Inflammatory macrophage treated with lipopolysaccharide for 4 hours (primary cell): ENCODE measurements at regions not wholly inside any gene's neighbourhood (a gene's known extent, or its start where the extent isn't known, plus 50 kb on each side); places are given as distances from the start of the nearest gene placed in this dataset.
"Not testable (repeated sequence)": the region's sequence is repeated elsewhere in the genome, so short reads cannot be mapped to it uniquely, and the experiment has no call there.

ENCODE experiments used
- DNase-seq: peaks from one replicate; pipeline ENCODE4 v3.0.0-alpha.2; 2020

DNA sequence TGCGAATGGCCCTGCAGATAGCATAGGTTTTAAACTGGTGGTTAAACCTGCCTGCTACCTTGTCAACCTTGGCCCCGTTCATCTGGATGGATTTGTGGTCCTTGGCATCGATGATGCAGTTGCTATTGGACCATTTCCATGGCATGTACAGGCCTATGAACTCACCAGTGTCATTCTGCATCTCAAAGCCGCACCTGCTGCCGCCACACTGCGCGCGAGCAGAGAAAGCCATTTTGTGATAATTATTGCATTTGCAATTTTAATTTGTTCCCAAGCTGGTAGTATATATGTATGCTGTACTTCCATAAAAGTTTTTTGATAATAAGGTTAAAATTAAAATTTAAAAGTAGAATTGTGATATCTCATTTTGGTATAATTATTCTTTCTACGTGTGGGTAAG lies 94.8 kb upstream of the UXS1 start:
- no peak for DNase-seq

DNA sequence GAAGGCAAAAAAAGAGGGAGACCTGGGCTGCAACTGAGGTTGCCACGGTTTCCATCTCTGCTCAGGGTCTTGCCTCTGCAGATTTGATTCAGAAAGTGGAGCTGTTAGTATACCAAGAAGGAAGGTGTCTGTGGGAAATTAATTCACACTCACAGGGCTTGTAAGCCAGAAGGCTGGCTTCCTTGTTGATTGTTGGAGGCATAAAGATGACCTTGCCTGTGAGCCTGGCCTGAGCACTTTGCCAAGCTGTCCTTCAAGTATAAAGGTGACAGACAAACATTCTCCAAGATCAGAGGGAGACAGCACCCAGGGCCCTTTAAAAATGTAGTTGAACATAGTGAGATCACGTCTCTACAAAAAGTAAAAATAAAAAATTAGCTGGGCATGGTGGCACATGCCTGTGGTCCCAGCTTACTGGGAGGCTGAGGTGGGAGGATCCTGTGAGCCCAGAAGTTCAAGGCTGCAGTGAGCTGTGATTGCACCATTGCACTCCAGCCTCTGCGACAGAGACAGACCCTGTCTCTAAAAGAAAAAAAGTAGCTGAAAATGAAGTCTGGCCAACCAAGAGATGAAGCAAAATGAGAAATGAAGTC lies 91.2 kb upstream of the UXS1 start:
- DNase-seq = no peak

DNA sequence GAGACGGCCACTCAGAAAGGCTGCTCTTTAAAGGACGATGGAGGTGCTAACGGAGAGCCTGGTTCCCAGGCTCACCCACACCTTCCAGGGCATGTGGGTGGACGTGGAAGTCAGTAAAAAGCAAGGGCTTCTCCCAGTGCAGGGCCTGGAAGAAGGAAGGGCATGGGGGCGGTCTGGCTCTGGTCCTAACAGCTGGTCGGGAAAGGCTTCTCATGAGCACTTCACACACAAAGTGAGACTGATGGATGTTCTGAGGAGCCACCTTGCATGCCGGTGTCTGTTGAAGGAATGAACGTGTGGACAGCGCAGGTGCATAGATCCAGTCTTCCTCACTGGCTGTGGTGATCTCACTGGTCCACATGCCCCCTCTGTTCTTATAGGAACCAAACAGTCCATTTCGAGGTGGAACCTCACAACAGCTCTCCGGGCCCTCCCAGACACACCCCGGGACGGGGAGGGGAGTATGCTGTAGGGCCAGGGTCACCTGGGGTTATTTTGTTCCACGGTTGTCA lies 90.6 kb upstream of the UXS1 start:
- no peak for DNase-seq

DNA sequence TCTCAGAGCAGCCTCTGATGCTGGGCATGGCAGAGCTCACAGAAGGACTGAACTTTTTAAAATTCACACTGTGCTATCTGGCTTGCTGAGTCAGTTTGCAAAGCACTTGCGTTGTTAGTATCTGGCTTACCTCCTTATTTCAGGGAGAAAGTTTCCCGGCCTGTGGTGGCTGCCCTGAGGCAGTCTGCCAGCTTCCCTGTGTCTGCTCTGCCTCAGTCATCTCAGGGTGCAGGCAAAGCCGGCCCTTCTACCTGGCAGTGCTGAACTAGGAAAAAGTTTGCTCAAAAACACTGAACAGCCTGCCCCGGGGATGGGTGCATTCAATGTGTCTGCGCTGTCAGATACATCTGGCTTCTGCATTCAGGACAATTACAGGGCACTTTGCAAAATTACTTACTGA lies 90.2 kb upstream of the UXS1 start:
- DNase-seq = no peak

DNA sequence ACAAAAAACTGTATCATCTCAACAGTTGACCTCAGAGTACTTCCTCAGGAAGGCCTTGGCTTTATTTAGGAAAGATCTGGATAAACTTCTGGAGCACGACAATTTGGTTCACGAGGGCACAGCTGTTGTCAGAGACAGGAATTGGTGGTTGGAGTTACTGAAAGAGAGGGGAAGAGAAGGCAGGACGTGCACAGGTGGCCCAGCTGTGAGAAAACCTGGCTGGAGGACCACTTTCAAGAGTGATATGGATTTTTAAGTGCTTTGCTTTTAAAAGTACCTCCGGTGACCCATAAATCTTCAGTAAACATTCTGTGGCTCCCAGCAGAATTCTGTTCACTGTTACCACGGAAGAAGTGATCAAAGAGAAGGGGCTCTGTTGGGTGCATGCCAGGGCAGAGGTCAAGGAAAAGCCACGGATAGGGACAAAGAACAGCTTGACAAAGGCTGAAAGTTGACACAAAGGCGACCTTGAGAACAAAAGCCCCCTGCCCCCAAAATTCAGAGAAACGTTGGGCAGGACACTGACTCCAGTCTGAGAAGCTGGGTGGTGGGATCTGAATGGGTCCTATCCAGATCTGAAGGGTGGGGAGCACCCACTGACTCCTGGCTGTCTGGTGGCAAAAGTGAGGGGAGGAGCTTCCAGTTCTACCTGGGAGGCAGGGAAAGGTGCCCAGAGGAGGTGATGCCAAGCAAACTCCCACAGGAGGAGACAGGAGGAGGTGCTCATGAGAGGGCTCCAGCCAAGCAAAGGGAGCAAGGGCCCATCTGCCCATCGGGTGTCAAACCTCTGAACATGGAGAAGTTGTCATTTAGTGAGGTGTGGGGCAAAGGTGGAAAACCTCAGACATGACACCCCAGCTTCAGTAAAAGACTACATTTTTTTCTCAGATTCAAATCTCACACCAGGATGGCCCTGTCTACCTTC lies 89.4 kb upstream of the UXS1 start:
- DNase-seq = not testable (repeated sequence)

DNA sequence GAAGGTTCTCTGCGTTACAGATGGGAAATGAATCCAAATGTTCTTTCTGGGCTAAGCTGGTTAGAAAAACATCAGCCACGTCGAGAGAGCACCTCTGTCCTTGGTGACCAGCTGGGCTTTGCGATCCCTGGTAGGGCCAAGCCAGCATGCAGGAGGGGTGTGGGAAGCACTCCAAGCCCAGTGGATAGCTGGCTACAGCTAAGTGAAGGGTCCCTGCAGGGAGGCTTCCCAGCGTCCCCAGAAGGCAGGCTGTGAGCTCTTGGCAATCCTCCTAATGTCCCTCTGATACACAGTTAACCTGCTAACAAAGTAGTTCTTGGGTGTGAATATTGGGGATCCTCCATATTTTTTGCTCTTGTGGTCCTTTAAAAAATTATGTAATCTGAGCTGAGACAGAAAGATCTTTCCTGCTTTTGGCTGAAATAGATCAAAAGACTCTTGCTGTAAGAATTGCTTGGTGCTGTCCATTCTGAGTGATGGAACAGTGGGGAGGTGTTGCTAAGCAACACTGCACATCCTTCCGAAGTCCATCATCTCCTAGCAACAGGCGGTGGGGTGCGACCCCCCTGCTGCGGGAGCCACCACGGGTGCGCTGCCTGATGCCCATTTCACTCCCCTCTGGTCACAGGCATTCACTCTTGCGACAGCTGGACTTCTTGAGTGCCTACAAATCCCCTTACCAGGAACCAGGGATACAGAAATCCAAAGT lies 88.5 kb upstream of the UXS1 start:
- DNase-seq = no peak

DNA sequence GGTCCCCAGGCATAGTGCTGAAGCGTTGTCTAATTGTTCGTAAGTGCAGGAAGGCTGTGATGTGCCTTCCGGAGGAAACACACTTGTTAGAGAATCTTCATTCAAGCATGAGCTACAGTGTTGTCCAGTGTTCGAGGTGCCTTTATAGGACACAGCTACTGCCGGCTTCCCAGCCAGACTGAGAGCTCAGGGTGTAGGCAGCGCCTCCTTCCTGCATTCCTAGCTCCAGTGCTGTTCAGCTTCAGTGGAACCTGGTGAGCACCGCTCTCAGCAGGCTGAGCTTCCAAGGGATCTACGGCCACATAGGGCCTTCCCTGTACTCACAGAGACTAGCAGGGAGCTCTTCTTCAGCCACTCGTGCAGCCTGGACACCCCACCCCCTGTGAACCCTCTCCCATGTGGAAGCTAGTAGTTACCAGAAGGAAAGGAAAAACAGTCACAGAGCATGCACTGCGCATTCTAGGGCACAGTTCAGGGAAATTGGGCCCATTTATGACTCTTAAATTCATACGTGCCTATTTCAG lies 87.9 kb upstream of the UXS1 start:
- not testable (repeated sequence) for DNase-seq

DNA sequence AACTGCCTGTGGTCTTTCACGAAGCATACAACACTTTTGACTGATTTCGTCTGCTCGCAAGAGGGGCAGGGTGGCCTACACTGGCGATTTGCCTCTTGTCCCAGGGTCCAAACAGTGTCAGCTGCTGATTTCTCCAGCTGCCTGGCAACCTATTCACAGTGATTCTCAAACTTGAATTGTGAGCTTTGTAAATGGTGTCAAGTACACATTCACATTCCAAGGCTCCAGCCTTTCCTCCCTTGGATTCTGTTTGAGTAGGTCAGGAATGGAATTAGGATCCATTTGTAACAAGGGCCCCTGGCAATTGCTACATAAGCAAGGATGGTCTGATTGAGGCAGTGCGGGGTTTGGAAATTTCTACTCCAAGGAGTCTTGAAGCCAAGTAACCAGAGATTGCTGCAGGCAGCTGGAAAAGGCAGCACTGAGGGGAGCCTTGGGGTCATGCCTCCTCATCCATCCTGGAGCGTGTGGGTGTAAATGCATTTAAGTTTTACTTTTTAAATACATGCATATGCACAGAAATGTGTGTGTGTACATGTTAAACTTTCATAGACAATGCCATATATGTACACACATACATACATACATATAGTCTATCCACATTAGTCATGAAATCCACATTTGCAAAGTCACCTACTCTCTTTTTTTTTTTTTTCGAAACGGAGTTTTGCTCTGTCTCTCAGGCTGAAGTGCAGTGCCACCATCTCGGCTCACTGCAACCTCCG lies 86.8 kb upstream of the UXS1 start:
- DNase-seq = no peak

DNA sequence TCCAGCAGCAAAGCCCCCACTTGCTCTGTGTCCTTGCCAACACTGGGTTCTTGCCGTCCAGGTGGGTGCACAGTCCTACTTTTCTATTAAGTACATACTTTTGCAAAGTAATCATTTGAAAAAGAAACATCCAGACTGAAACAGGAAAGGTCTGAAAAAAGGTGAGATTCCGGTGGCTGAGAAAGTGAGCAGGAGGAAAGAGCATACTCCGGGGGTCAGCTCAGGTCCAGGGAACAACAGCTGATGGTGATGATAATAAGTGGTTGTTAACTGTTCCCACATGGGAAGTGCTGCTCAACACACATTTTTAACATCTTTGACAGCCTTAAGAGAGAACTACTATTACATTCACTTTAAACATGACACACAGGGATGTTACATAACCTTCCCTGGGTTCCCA lies 86.1 kb upstream of the UXS1 start:
- DNase-seq = no peak

DNA sequence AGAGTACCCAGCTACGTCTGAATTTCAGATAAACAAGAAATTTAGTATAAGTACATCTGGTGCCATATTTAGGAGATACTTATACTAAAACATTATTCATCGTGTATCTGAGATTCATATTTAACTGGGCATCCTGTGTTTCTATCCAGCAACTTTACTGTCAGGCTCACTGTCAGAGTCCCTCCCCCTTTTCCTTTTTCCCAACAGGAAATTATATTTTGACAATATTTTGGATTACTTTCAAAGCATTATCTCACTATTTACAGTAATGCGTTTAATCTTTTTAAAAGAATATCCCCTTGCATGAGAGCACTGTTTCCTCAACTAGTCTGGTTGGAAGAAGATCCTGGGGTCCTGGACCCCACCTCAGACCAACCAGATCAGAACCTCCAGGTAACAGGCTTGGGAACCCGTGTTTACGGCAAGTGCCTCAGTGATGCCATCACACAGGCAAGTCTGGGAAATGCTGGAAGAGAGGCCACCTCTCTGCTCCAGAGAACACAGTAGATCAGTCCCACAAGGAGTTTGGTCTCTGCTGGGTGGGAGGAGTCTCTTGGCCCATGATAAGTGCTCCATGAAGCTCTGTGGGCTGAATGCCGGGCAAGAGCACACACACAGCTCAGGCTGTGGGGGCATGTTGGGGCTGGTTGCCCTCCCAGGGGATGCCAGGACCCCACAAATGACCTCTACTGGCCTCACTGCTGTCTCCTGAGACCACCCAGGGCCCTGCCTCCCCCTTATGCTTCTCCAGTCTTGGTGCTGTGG lies 84.2 kb upstream of the UXS1 start:
- no peak for DNase-seq

DNA sequence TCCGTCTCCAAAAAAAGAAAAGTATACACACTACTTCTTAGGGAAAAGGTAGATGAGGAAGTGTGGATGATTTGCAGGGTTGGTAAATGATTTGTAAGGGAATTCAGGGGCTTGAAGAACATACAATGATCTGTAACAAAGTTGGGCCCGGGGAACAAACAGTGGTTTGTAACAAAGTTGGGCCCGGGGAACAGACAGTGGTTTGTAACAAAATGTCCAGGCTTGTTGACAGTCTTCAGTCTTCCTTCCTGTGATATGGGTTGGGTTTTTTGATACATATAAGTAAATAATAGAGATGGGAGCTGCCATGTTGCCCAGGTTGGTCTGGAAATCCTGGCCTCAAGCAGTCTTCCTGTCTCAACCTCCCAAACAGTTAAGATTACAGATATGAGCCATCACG lies 83.3 kb upstream of the UXS1 start:
- no peak for DNase-seq

DNA sequence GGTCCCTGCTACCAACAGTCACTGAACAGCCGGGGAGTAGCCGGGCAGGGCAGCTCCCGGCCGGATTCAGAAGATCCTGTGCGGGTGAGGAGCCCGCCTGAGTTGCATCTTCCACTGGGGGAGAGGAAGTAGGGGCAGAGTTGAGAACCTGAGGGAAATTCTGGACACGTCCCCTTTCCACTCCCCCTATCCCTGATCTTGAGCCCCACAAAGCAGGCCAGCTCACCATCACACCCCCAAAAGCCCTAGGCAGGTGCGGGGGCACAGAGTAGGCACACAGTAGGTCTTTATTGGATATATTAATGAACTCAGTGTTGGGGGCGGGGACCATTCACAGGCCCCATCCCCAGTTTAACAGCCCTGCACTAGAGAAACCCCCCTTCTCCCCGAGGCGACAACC lies 81.9 kb upstream of the UXS1 start:
- DNase-seq = no peak

DNA sequence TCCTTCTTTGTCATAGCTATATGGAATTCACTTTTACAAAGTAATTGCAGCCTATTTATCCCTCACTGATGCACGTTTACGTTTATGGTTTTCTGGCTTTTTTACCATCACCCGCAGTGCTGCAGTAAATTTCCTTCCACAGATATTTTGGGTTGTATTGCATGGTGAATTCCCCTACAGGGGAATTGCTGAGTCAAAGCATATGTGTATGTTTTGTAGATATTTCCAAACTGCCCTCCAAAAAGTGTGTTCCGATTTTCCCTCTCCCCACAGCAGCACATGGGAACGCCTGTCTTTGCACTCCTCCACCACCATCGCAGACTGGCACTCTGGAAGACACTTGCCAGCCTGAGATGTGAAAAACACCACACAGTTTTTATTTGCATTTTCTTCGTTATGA lies 80.6 kb upstream of the UXS1 start:
- no peak for DNase-seq

DNA sequence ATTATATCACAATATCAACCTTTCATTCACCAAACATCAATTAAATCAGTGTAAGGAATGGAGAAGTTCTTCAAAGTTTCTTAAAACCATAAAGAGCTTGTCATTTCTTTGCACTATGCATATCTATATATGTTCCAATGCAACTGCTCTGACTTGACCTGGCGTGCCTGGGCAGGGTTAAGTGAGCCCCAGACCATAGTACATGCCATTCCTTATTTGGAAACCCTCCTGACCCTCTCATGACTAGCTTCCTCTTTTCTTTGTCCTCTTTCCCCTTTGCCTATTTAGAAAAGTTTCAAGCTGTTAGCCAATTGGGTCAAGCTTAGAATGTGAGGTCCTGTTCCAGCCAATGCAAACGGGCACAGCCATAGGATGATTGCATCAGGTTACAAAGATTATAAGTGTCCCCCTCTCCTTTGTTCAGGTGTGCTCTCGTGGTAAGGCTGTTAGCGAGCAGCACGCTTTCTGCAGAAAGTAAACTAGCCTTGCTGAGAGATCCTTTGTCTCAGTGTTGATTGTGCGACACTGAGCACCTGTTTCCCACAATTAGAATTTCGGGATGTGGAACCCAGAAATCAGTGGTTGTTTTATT lies 78.2 kb upstream of the UXS1 start:
- peak; percentile 19 for DNase-seq

DNA sequence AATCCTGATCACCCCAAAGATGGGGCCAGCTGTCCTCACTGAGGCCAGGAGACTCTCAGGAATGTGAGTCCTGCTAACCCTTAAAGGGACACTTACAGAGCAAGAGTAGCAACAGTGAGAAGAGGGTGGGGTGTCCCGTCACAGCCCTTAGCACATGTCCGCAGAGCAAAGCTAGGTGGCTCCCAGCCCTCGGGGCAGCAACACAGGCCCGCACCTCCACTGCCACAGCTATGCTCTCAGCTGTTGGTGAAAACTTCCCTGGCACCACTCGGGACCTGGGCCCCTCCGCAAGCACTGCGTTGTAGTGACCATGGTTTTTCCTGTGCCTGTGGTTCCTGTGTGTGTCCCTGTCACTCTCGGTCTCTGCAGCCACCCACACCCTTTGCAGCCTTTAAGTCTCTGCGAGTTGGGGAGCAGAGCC lies 76.4 kb upstream of the UXS1 start:
- DNase-seq = no peak

DNA sequence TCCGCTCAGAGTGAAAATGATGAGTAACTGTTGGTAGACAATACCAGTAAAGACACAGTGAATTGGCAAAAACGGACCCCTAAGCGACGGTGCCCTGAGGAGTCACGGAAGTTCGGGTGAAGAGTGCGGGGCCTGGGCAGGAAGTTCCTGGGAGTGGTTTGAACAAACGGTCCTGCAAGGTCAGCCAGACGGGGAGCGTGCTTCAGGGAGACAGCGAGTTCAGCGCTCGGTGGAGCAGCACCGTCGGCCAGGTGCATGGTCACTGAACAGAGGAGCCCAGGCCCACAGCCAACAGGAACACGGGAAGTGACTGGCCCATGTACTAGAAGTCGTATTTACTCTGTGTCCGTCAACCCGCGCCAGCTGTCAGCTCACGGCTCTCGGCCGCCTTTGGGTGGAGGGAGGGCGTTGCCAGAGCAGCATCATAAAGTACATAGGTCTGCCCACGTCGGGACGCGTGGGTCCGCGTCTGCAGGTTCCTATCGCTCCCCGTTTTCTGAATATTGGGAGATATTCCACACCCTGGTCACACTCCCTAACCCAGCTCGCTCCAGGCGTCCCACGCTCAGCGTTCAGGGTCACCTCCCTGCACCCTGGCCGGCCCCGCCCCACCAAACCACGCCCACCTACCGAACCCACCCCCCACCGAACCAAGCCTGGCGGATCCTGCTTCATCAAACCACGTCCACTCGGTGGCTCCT lies 75.6 kb upstream of the UXS1 start:
- DNase-seq = peak; percentile 24

DNA sequence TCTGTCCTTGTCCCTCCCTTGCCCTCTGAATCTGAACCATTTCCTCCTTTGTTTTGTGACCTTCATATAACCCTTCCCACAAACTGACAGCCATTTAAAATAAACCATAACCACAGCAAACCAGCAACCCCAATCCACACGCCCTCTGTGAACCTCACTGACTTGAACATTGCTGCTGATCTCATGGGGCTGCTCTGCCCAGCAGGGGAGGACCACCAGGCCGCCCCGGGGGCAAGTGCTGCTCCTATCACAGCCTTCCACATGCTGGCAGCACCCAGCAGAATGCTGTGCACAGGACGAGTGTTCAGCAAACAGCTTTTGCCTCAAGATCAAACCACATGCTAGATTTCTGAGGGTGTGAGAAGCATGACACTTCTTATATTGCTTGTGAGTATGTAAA lies 73.9 kb upstream of the UXS1 start:
- no peak for DNase-seq

DNA sequence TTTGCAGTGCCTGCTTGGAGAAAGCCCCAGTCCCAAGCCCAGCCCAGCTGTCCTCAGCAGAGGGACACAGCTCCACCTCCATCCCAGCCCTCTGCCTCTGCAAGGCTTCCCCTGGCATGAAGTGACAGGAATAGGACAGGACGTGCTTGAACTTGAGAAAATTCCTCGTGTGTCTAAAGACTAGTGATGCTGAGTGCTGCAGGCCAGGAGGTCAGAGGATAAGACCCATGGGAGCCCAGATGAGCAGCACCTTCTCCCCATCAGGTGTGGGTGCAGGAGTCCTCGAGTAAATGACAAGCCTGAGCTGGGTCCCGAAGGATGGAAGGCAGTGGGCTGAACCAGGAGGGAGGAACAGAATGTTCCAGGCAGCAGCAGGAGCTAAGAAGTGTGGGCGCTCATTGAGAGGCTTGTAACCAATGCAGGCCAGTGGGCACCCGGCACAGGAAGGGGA lies 67.8 kb upstream of the UXS1 start:
- no peak for DNase-seq

DNA sequence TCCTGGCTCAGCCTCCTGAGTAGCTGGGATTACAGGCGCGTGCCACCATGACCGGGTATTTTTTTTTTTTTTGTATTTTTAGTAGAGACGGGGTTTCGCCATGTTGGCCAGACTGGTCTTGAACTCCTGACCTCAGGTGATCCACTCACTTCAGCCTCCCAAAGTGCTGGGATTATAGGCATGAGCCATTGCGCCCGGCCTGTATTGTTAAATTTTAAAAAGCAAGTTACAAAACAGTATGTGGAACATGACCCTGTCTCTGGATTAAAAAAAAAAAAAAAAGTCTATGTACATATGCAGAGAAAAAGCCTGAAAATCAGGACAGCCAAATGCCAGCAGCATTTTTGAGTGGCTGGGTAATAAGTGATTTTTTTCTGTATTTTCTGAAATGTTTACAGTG lies 64.8 kb upstream of the UXS1 start:
- DNase-seq = not testable (repeated sequence)

DNA sequence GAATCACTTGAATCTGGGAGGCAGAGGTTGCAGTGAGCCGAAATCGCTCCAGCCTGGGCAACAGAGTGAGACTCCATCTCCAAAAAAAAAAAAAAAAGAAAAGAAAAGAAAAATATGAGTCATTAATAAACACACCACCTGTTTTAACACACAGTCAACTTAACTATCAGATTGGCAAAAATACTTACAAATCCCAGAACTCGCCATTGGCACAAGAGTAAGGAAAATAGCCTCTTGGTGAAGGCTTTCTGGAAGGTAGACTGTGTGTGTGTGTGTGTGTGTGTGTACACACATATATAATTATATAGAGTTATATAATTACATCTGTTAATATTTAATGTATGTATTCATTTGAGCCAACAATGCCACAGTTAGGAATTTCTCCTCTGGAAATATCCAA lies 63.7 kb upstream of the UXS1 start:
- DNase-seq = no peak

DNA sequence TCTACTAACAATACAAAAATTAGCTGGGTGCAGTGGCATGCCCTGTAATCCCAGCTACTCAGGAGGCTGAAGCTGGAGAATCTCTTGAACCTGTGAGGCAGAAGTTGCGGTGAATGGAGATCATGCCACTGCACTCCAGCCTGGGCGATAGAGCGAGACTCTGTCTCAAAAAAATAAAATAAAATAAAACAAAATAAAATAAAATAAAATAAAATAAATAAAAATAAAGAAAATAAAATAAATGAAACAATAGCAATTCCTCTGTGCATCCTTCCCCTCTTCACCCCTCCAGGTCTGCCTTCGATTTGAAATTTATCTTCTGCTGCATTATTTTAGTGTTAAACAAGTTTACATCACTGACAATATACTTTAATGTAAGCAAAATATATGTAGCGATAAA lies 63.0 kb upstream of the UXS1 start:
- no peak for DNase-seq
